Fibroblast of lung (primary cell): ENCODE measurements at regions not wholly inside any gene's neighbourhood (a gene's known extent, or its start where the extent isn't known, plus 50 kb on each side); places are given as distances from the start of the nearest gene placed in this dataset.

ENCODE experiments used
- DNase-seq, 2 donors: peaks; one replicate each; pipeline versions ENCODE4 v3.0.0 to v3.0.0-alpha.2; 2010; ENCODE audit warnings: low read depth in 2 of 2
- H2AFZ ChIP-seq: 2 replicates; pipeline ENCODE4 v1.5.1; 2012; ENCODE audit warnings: low read length, control low read depth, inconsistent platforms
- H3K27ac ChIP-seq: 2 replicates; pipeline ENCODE4 v1.5.1; 2011; ENCODE audit warnings: low read length, control low read depth; ENCODE audit not compliant: insufficient read depth
- H3K27me3 ChIP-seq: 2 replicates; pipeline ENCODE4 v1.5.1; 2011; ENCODE audit warnings: mild to moderate bottlenecking, low read length; ENCODE audit not compliant: control insufficient read depth, insufficient read depth
- H3K36me3 ChIP-seq: 2 replicates; pipeline ENCODE4 v1.5.1; 2011; ENCODE audit warnings: low read length; ENCODE audit not compliant: control insufficient read depth, insufficient read depth
- H3K4me1 ChIP-seq: 2 replicates; pipeline ENCODE4 v1.5.1; 2011; ENCODE audit warnings: low read length; ENCODE audit not compliant: control insufficient read depth, insufficient read depth; ENCODE audit errors: extremely low read depth
- H3K4me2 ChIP-seq: 2 replicates; pipeline ENCODE4 v1.5.1; 2011; ENCODE audit warnings: low read length, control low read depth; ENCODE audit not compliant: insufficient read depth; ENCODE audit errors: extremely low read depth
- H3K4me3 ChIP-seq, 4 experiments: fragments of 200-600 bp in 1 of 4; sonication (generic) in 1 of 4; replicated peaks in 1 of 4; 2 replicates each; pipeline ENCODE4 v1.5.1; 2011 to 2016; ENCODE audit warnings: low read length in 4 of 4, low read depth in 3 of 4, mild to moderate bottlenecking in 3 of 4, control low read depth in 2 of 4, inconsistent platforms in 1 of 4, mixed read lengths in 1 of 4; ENCODE audit not compliant: insufficient read depth in 1 of 4; ENCODE audit errors: control extremely low read depth in 1 of 4
- H3K79me2 ChIP-seq: 2 replicates; pipeline ENCODE4 v1.5.1; 2012; ENCODE audit warnings: mild to moderate bottlenecking, low read length, inconsistent platforms; ENCODE audit not compliant: control insufficient read depth, insufficient read depth
- H3K9ac ChIP-seq: 2 replicates; pipeline ENCODE4 v1.5.1; 2011; ENCODE audit warnings: mild to moderate bottlenecking, low read length, control low read depth; ENCODE audit not compliant: insufficient read depth
- H3K9me3 ChIP-seq: 2 replicates; pipeline ENCODE4 v1.5.1; 2012; ENCODE audit warnings: low read depth, low read length; ENCODE audit not compliant: control insufficient read depth, insufficient read depth
- H4K20me1 ChIP-seq: 2 replicates; pipeline ENCODE4 v1.5.1; 2011; ENCODE audit warnings: low read length; ENCODE audit not compliant: control insufficient read depth, insufficient read depth; ENCODE audit errors: extremely low read depth
- CTCF ChIP-seq, 2 donors: IDR thresholded peaks in 1 of 2; conservative IDR thresholded peaks in 1 of 2; 1 replicate in 1 of 2; 2 replicates in 1 of 2; pipeline ENCODE4 v1.5.1; 2011 to 2012; ENCODE audit warnings: low read length in 2 of 2, control low read depth in 1 of 2, inconsistent platforms in 1 of 2, low read depth in 1 of 2, mild to moderate bottlenecking in 1 of 2
- EZH2 ChIP-seq: IDR thresholded peaks from 2 replicates; pipeline ENCODE4 v1.5.1; 2012; ENCODE audit warnings: low read length, control low read depth, mild to moderate bottlenecking; ENCODE audit errors: missing control alignments

DNA sequence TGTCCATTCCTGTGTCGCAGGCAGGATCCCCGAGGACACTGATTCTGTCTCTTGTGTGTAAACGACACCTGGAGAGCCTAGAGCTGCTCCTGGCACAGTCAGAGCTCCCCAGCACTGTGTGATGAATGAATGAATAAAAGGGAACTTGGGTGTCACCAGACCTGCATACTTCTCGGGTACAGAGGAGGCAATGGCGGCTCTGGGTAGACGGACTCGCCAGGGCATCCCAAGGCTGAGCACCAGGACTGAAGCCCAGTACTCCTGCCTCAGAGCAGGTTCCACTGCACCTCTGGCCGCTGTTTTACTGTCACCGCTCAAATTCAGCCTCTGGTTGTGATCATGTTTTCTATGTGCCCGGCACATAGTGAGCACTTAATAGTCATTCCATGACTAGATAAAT is 255.8 kb downstream of the GLRX3 start:
- no peak for DNase-seq
- Histone ChIP-seq H3K36me3 (no peaks in the 10 kb centered on the region), H2AFZ (no peak overlapping the region), H3K79me2 (no peaks in the 10 kb centered on the region), H3K27me3 (no peaks in the 10 kb centered on the region), H4K20me1 (no peaks in the 10 kb centered on the region), H3K9ac (no peak overlapping the region), H3K4me2 (no peak overlapping the region), H3K4me3 (no peak overlapping the region), H3K4me1 (no peaks in the 10 kb centered on the region), H3K27ac (no peak overlapping the region), H3K9me3 (no peaks in the 10 kb centered on the region)
- TF ChIP-seq EZH2 (no peak), CTCF (conservative IDR thresholded peaks at IDR 0.05 in 1 of 2, IDR thresholded peaks at IDR 0.05 in 1 of 2; ENCODE audit: low read depth in 1 of 2, low read length in 2 of 2) (no peak)

- Histone ChIP-seq H3K9ac (no peak overlapping the region), H4K20me1 (no peaks in the 10 kb centered on the region), H3K27me3 (no peaks in the 10 kb centered on the region), H3K9me3 (no peaks in the 10 kb centered on the region), H3K36me3 (no peaks in the 10 kb centered on the region), H3K79me2 (no peaks in the 10 kb centered on the region), H2AFZ (no peak overlapping the region), H3K4me3 (no peak overlapping the region), H3K4me2 (no peak overlapping the region), H3K4me1 (no peaks in the 10 kb centered on the region), H3K27ac (no peak overlapping the region)
- no peak for DNase-seq
- no peak for TF ChIP-seq CTCF (conservative IDR thresholded peaks at IDR 0.05 in 1 of 2, IDR thresholded peaks at IDR 0.05 in 1 of 2; ENCODE audit: low read depth in 1 of 2, low read length in 2 of 2)
- no peak for TF ChIP-seq EZH2
These were observed 257.2 kb downstream of the GLRX3 start for GRCh38 chr10:130393342-130393741.

DNA sequence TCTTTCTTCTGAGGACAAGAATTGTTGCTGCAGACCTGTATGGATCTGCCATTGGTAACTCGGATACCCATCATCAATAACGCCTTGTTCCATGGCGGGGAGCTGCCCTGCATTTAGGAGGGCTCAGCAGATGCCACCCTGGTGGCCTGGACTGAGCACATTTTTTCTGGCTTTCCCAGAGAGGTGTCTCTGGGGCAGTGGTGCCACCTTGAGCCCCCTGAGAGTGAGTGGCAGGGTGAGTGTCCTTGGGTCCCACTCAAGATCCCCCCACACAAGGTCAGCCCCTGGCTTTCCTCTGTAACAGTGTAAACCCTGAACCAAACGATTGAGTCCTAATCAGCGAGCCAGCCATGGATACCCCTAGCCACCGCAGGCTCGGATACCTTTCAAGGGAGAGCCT is 258.6 kb downstream of the GLRX3 start:
- Histone ChIP-seq H3K79me2 (no peaks in the 10 kb centered on the region), H3K9ac (no peak overlapping the region), H4K20me1 (no peaks in the 10 kb centered on the region), H3K9me3 (no peaks in the 10 kb centered on the region), H2AFZ (no peak overlapping the region), H3K4me2 (no peak overlapping the region), H3K4me3 (no peak overlapping the region), H3K27me3 (no peaks in the 10 kb centered on the region), H3K4me1 (no peaks in the 10 kb centered on the region), H3K27ac (no peak overlapping the region), H3K36me3 (no peaks in the 10 kb centered on the region)
- DNase-seq: no peak
- no peak for TF ChIP-seq CTCF (conservative IDR thresholded peaks at IDR 0.05 in 1 of 2, IDR thresholded peaks at IDR 0.05 in 1 of 2; ENCODE audit: low read depth in 1 of 2, low read length in 2 of 2)
- no peak for TF ChIP-seq EZH2
